Breast epithelium (tissue), 3 donors: ENCODE measurements at regions not wholly inside any gene's neighbourhood (a gene's known extent, or its start where the extent isn't known, plus 50 kb on each side); places are given as distances from the start of the nearest gene placed in this dataset.

Experiments
- CTCF ChIP-seq, 3 donors: fragments of 450-650 bp; IDR thresholded peaks; one replicate each; pipeline ENCODE4 v1.5.1; 2016 to 2017; ENCODE audit warnings: antibody characterized with exemption in 3 of 3, mild to moderate bottlenecking in 3 of 3, moderate library complexity in 3 of 3
- POLR2A ChIP-seq: fragments of 450-650 bp; IDR thresholded peaks from one replicate; pipeline ENCODE4 v1.6.1; 2016; ENCODE audit warnings: antibody characterized with exemption, mild to moderate bottlenecking, moderate library complexity
- POLR2AphosphoS5 ChIP-seq, 3 donors: sonication (generic); formaldehyde crosslinking; IDR thresholded peaks; one replicate each; pipeline ENCODE4 v1.6.1; 2017; ENCODE audit warnings: antibody characterized with exemption in 3 of 3

- no peak for TF ChIP-seq POLR2A
- no peak for TF ChIP-seq CTCF (IDR thresholded peaks at IDR 0.05)
- TF ChIP-seq POLR2AphosphoS5 (IDR thresholded peaks at IDR 0.05), result no peak
Measured at GRCh38 chr3:18585004-18585968, 160.1 kb upstream of the SATB1 start.
